ENCODE measurements at regions not wholly inside any gene's neighbourhood (a gene's known extent, or its start where the extent isn't known, plus 50 kb on each side); places are given as distances from the start of the nearest gene placed in this dataset.
"Not testable (repeated sequence)": the region's sequence is repeated elsewhere in the genome, so short reads cannot be mapped to it uniquely, and the experiment has no call there.

DNA sequence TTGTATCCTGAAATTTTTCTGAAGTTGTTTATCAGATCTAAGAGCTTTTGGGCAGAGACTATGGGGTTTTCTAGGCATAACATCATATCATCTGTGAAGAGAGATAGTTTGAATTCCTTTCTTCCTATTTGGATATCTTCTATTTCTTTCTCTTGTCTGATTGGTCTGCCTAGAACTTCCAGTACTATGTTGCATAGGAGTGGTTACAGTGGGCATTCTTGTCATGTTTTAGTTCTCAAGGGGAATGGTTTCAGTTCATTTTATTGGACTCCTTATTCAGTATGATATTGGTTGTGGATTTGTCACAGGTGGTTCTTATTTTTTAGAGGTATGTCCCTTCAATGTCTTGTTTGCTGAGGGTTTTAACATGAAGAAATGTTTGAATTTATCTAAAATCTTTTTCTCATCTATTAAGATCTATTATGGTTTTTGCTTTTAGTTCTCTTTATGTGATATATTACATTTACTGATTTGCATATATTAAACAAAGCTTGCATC is 286.6 kb upstream of the C1QTNF3 start:
- not testable (repeated sequence) for DNase-seq

DNA sequence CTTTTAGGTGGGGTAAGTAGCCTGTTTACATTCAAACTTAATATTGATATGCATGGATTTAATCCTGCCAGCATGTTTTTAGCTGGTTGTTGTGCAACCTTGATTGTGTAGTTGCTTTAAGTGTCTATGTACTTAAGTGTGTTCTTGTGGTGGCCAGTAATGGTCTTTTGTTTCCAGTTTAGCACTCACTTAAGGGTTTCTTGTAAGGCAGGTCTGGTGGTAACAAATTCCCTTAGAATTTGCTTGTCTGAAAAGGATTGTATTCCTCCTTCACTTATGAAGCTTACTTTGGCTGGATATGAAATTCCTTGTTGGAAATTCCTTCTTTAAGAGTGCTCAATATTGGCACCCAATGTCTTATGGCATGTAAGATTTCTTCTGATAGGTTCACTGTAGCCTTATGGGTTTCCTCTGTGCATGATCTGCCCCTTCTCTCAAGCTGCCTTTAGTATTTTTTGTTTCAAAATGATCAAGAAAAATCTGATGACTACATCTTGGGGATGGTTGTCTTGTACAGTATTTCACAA is 289.0 kb upstream of the C1QTNF3 start:
- not testable (repeated sequence) for DNase-seq

DNA sequence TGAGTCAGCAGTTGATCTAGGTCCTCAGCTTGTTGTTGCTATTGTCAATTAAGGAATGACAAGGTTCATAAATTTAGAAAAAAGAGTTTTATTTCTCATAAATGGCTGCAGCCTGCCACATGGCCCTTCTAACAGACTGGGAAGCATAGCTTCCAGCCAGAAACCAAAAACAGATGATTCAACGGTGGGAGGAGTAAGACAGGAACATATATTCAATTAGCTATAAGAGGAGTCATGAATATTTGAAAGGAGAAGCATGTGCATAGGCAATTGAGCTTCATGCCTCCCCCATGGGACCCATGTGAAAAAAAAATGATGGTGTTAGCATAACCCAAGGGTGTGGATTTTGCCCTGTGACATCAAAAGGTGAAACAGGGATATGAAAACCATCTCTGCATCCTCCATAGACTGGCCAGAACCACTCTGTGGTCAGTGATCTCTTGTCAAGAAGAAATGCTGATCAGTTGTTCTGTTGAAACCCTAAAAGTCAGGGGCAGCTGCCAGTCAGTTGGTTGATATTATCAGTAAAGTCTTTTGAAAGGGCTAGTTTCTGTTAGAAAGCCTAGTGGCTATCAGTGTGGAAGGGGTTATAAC is 296.5 kb upstream of the C1QTNF3 start:
- not testable (repeated sequence) for DNase-seq

DNA sequence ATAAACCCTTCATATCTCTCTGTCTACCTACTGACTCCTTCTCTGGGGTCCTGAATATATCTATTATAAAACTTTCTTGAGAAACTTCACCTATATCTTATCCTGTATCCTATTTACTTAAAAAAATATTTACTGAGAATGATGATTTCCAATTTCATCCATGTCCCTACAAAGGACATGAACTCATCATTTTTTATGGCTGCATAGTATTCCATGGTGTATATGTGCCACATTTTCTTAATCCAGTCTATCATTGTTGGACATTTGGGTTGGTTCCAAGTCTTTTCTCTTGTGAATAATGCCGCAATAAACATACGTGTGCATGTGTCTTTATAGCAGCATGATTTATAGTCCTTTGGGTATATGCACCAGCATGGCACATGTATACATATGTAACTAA is 301.7 kb upstream of the RAI14 start:
- not testable (repeated sequence) for DNase-seq

DNA sequence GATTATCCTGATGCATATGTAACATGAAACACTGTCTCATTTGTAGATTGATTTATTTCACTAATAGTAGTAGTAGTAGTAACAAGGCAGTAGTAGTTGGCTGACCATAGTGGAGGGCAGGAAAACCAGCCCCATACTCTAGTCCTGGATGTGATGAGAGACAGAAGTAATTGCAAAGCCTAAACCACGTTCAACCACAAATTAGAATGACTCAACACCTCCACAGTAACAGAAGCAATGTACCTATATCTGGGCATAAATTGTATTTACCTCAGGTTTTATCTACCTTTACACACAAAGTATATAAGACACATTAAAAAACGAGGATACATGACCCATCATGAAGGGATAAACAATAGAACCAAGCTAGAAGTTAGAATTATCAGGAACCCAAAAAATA is 284.7 kb upstream of the RAI14 start:
- not testable (repeated sequence) for DNase-seq

DNA sequence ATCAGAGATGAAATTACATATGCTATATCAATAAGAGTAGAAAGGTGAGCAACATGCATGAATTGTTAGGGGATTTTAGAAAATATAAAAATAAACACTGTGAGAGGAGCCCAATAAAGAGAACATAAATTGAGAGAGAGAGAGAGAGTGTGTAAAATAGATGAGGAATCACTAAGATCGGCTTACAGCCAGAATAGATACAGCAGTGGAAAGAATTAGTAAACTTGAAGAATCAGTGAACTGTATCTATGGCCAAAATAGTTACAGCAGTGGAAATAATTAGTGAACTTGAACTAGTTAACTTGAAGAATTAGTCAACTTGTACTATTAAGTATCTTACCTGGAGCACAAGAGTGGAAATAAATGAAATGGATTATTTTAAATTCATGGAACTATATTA is 284.3 kb upstream of the RAI14 start:
- not testable (repeated sequence) for DNase-seq

DNA sequence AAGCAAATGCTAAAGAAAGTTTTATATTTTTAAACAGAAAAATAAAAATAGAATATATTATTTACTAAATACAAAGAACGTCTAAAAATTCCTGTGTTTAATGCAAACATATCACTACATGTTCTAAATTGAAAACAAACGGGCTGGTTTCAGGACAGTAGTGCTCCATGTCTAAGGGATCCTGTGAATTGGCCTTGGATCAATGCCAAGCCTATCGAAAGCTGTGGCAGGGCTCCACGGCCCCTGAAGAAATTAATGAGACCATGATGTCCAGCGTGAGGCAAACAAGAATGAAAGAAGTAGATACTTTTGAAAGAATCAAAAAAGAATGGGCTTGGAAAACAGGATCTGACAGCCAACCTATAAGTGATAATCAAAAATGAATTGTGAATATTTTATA is 283.4 kb upstream of the RAI14 start:
- DNase-seq: not testable (repeated sequence)

DNA sequence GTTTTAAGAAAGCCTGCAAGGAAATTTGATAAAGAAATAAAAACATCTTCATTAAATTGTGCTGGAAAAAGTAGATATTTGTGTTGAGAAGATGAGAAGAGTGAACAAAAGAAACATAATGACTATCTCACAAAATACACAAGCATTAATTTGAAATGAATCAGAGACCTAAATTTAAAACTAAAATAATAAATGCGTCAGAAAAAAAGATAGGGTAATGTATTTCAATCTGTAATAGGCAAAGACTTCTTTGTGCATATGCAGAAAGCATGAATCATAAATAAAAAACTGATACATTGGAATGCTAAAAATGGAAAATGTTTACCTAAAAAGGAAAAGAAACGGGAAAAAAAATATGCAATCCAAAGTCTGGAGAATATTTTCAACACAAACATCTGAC is 278.5 kb upstream of the RAI14 start:
- DNase-seq: not testable (repeated sequence)

DNA sequence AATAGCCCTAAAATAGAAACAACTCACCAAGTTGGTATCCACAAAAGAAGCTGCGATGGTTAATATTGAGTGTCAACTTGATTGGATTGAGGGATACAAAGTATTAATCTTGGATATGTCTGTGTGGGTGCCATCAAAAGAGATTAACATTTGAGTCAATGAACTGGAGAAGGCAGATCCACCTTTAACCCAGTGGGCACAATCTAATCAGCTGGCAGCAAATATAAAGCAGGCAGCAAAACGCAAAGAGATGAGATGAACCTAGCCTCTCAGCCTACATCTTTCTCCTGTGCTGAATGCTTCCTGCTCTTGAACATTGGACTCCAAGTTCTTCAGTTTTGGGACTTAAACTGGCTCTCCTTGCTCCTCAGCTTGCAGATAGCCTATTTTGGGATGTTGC is 277.6 kb upstream of the RAI14 start:
- not testable (repeated sequence) for DNase-seq

DNA sequence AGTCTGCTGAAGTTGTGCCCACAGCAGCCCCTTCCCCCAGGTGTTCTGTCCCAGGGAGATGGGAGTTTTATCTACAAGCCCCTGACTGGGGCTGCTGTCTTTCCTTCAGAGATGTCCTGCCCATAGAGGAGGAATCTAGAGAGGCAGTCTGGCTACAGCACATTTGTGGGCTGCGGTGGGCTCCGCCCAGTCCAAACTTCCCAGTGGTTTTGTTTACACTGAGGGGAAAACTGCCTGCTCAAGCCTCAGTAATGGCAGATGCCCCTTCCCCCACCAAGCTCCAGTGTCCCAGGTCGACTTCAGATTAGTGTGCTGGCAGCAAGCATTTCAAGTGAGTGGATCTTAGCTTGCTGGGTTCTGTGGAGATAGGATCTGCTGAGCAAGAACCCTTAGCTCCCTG is 267.4 kb upstream of the RAI14 start:
- DNase-seq: not testable (repeated sequence)

DNA sequence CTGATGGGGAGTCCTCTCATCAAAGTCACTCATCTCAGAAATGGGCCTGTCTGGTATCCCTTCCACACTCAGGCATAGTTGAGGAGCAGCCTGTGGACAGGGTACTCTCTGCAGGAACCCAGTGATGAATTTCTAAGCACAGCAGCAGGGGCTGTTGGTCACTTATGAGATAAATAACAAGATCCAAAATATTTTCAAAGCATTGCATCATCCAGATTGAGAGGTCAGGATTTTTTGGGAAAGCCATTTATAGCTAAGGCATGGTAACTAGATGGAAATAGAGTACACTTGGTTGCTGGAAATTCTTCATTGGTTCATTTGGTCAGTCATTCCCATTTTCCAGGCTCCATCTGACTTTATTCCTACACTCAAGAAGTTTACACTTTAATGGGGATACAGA is 246.8 kb upstream of the RAI14 start:
- DNase-seq: no peak

DNA sequence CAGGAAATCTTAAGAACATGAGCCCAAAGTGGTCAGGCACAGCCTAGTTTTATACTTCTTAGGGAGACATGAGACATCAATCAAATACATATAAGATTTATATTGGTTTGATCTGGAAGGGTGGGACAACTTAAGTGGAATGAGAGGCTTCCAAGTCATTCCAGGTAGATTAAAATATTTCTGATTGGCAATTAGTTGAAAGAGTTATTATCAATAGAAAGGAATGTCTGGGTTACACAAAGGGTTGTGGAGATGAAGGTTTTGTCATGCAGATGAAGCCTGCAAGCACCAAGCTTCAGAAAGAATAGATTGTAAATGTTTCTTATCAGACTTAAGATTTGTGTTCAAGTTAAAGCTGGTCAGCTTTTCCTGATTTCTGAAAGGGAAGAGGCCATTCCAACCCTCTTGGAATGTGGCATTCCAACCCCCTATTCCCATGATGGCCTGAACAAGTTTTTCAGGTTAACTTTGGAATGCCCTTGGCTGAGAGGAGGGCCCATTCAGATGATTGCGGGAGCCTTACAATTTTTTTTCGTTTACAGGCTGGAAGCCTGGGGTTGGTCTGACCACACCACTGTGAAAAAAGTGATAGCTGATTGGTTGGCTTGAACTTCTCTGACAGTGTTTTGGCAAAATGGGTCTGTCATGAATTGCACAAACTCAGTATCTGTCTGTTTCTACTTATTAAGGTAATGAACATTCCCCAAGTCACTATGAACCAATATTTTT is 245.6 kb upstream of the RAI14 start:
- no peak for DNase-seq

DNA sequence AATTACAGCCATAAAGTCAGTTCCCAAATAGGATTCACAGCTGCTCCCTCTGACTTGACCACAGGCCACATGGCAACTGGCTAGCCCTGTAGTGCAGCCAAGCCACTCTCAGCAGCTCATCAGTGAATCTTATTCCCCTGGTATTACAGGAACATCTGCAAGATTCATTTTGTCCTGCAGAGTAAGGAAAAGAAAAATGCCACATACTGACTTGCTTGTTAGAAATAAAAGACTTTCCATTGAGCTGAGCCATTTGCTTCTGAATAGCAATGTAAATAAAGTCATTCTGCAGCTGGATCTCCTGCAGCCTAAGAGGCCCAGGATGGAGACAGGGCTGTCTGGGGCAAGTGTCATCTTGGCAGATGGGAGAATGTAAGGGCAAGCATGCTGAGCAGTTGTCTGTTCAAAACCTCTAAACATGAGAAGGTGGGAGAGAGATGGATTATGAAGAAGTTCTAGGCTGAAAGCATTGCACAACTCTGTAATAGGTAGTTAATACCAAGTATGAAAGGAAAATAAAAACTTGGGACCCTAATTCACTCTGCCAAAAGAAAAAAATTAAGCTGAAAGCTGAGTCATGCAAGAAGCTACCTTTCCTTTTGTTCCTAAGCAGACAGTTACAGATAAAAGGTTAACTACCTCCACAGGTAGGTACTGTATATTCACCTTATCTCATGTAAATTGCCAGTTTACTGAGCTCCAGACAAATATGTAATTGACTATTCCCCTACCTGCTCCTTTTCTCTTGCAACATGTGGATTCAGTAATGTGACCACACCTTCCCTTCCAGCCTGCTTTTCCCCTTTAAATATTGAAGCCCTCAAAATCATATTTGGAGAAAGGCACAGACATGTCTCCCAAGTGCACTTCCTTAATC is 244.4 kb upstream of the RAI14 start:
- no peak for DNase-seq

DNA sequence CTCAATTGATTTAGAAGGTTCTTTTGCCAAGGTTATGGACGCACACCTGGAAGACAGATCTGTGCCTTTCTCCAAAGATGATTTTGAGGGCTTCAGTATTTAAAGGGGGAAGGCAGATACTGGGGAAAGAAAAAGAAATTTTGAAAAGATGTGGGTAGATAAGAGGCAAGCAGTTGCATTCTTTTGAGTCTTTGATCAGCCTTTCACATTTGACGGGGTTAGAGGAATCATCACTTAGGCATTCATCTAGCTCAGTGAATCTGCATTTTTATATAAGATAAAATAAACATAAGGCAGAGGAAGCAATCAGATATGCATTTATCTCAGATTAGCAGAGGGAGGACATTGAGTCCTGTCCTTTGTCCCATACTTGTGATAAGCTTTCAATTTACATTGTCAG is 243.4 kb upstream of the RAI14 start:
- no peak for DNase-seq

DNA sequence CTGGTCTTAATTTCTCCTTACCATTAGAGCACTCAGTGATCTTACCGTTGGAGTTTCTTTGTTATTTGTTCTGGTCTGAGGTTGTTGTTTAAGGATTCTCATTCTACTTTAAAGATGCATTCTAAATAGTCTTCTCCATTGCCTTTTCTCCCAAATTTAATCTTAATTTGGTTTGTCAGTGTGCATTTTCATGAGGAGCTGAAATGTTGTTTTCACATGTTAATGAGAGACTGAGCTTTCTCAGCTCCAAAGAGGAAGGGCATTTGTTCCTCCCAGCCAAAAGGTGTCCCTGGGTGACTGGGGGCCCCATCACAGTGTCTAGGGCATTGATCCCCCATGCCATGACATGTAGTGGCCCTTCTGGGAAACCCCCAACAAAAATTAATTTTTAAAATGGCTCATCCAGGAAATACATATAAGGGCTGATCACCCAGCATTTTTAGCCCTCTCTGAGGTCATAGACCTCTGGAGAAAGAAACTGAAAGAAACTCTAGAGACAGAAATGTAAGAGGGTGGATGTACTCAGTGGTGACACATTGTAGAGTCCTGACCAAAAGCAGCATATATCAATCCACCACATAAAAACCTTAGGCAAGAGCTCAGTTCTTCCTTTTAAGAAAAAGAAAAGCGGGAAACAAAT is 240.4 kb upstream of the RAI14 start:
- no peak for DNase-seq

DNA sequence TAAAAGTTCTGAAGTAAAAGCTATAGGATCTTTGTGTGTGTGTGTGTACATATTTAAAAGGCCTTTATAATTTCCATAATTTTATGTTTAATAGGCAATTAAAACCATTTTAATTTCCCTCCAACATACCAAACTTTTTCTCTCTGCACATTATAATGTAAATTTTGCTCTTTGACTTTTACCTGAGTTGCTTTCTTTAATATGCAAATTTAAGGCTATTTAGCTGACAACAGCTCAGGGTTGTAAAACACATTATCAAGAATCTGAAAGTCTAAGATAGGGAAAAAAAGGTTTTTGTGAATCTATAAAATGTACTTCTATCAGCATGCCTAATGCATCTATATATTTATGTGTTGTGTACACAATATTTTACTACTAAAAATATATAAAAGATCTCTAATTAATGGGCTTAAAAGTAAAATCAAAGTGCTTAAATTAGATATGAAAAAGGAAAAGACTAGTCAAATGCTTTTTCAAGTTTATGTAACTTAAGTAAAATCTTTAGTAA is 239.6 kb upstream of the RAI14 start:
- DNase-seq: no peak

DNA sequence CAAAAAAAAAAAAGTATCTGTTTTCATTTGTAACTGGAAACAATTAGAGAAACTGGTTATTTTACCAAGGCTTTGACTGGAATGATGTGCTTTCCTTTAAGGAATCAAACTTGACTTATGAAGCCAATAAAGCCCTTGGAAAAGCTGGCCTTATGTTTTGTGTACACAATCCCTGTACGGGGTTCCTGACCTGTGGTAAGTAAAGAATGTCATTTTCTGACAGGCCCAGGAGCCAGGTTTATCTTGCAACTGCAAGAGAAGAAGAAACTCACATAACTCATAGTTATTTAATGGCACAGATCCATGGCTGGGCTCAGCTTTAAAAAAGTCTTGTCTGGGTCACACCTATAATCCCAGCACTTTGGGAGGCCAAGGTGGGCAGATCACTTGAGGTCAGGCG is 235.9 kb upstream of the RAI14 start:
- not testable (repeated sequence) for DNase-seq

DNA sequence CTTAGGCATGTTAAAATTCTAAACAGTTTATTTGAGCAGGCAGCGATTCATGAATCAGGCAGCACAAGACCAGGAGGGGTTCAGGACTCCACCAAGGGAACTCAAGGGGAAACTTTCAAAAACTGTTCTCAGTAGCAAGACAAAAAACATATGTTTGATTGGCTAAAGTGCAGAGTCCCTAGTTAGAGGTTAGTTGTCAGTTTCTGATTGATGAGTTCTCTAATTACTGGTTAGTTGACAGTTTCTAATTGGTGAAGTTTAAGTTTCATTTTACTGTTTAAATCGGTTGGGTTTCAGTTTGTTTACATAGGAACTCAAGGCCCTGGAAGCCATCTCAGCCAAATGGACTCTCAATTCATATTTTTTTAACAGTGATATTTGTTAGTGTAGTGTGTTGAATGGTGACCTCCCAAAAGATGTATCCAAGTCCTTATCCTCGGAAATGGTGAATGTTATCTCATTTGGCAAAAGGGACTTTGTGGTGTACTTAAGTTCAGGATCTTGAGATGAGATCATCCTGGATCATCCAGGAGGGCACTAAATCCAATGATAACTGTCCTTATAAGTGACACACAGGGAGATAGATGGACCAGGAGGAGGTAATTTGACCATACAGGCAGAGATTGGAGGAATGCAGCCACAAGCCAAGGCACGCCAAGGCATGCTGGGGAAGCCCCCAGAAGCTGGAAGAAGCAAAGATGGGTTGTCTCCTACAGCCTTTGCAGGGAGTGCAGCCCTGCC is 219.2 kb upstream of the RAI14 start:
- no peak for DNase-seq

DNA sequence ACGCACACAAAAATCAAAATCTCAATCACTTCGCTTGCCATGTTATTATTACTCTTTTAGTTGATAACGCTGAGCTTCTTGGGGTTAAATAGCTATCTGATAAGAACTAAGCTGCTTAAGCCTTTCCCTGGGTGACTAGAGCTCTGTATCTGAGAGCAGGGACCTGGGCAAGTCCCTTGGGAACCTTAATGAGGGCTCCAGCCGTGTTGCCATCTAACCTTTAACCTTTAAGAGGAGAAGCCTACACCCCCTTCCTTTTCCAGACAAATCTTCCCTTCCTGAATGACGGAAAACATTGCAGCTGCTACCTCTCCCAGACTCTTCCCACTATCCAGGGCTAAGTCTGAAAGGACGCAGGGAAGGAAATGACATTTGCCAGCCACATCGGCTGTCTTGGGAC is 216.5 kb upstream of the RAI14 start:
- no peak for DNase-seq

DNA sequence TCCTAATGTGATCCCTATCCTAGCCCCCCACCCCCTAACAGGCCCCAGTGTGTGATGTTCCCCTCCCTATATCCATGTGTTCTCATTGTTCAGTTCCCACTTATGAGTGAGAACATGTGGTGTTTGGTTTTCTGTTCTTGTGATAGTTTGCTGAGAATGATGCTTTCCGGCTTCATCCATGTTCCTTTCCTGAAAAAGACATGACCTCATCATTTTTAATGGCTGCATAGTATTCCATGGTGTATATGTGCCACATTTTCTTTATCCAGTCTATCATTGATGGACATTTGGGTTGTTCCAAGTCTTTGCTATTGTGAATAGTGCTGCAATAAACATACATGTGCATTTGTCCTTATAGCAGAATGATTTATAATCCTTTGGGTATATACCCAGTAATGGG is 214.4 kb upstream of the RAI14 start:
- not testable (repeated sequence) for DNase-seq

DNA sequence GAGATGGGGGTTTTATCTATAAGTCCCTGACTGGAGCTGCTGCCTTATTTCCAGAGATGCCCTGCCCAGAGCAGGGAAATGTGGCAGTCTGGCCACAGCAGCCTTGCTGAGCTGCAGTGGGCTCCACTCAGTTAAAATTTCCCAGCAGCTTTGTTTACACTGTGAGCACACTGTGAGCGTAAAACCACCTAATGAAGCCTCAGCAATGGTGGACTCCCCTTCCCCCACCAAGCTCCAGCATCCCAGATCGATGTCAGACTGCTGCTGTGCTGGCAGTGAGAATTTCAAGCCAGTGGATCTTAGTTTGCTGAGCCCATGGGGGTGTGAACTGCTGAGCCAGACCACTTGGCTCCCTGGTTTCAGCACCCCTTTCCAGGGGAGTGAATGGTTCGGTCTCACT is 208.7 kb upstream of the RAI14 start:
- no peak for DNase-seq

DNA sequence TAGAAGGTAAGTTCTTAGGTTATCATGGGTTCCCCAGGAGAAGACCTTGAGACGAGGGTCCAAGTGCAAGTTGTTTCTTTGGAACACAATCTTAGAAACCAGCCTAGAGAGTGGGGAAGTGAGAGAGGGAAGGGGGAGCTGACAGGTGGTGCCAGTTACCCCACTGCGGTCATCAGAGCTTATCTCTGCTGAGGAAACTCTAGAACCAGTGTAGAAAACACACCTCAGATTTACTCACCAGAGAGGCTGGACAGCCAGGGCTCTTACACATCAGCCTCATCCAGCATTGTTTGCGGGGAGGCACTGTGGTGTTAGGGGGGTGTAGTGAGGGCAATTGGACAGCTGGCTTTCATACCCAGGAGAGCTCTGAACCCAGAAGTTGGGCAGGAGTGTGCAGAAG is 206.5 kb upstream of the RAI14 start:
- no peak for DNase-seq
